Adrenal gland (tissue), 9 donors: ENCODE measurements at regions not wholly inside any gene's neighbourhood (a gene's known extent, or its start where the extent isn't known, plus 50 kb on each side); places are given as distances from the start of the nearest gene placed in this dataset.

Experiments used
- DNase-seq, 7 donors: peaks; one replicate each; pipeline ENCODE4 v3.0.0-alpha.2; 2019 to 2020
- H3K27ac ChIP-seq, 5 donors: fragments of 200-600 bp; sonication (generic) in 4 of 5; 1 replicate in 3 of 5; 2 replicates in 2 of 5; pipeline versions ENCODE4 v1.5.1 to v1.8.0; 2016 to 2020; ENCODE audit warnings: mild to moderate bottlenecking in 1 of 5
- H3K27me3 ChIP-seq: fragments of 200-600 bp; 2 replicates; pipeline ENCODE4 v1.8.0; 2021
- H3K36me3 ChIP-seq, 2 donors: fragments of 200-600 bp; replicated peaks in 1 of 2; 1 replicate in 1 of 2; 2 replicates in 1 of 2; pipeline versions ENCODE4 v1.5.1 to v1.8.0; 2018 to 2022
- H3K4me1 ChIP-seq, 2 donors: fragments of 200-600 bp; replicated peaks in 1 of 2; 1 replicate in 1 of 2; 2 replicates in 1 of 2; pipeline versions ENCODE4 v1.5.1 to v1.8.0; 2018 to 2021
- H3K4me3 ChIP-seq, 4 donors: fragments of 200-600 bp; sonication (generic) in 3 of 4; one replicate each; pipeline ENCODE4 v1.5.1; 2016 to 2018
- H3K9me3 ChIP-seq, 3 donors: fragments of 200-600 bp; sonication (generic) in 1 of 3; replicated peaks in 1 of 3; 1 replicate in 2 of 3; 2 replicates in 1 of 3; pipeline versions ENCODE4 v1.5.1 to v1.8.0; 2016 to 2021
- POLR2A ChIP-seq, 2 donors: fragments of 450-650 bp; IDR thresholded peaks; one replicate each; pipeline ENCODE4 v1.6.1; 2017; ENCODE audit warnings: antibody characterized with exemption in 2 of 2, mild to moderate bottlenecking in 2 of 2, moderate library complexity in 1 of 2
- WGBS, 4 donors: extraction: QIAGEN DNeasy Blood & Tissue Kit in 2 of 4; methylation state at CpG; one replicate each; pipeline versions ENCODE4 v1.1.5 to v1.1.7; 2013 to 2017; 5-methylcytosine and 5-hydroxymethylcytosine counted together
- intact Hi-C, 2 donors: fragments of 100-400 bp; cut with DNase I; formaldehyde crosslinking; loops; one replicate each; pipeline versions ENCODE4 v1.14.1 to v1.15.0; 2022 to 2023
- TF ChIP-seq, protein P1 (sequence below), 6 experiments: fragments of 450-650 bp in 4 of 6; fragments of 200-600 bp in 2 of 6; sonication (generic) in 1 of 6; IDR thresholded peaks; 1 replicate in 5 of 6; 2 replicates in 1 of 6; pipeline versions ENCODE4 v1.5.1 to v1.8.0; 2016 to 2021; ENCODE audit warnings: antibody characterized with exemption in 6 of 6, mild to moderate bottlenecking in 2 of 6, moderate library complexity in 1 of 6
- donor health status: healthy with polysubstance abuse.
- donor health status: Bipolar disorder and iron deficiency.
- donor health status: DM: yes; HTN: yes; CAD: no.
- donor health status: DM: no; HTN: no; CAD: no.
- donor health status: DM: no; HTN: no; CAD: no.

DNA sequence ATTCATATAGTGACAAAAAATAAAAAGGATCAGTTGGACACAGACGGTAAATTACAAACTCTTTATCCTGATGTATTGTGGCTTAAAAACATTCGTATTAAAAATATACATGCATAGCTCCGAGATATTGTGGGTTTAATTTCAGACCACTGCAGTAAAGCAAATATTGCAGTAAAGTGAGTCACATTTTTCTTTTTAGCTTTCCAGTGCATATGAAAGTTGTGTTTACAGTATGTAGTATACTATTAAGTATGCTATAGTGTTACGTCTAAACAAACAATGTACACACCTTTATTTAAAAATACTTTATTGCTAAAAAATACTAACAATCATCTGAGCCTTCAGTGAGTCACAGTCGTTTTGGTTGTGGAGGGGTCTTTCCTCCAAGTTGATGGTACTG is 551.8 kb downstream of the CETN3 start:
- no peak overlapping the region for H3K4me3 ChIP-seq
- intact Hi-C loops: no loop called here
- 76 to 81% (median 80%) methylated on average over 5 of the region's 5 CpGs for WGBS, 4 donors
- H3K27me3 ChIP-seq: no peaks in the 10 kb centered on the region
- no peaks in the 10 kb centered on the region for H3K36me3 ChIP-seq
- no peak for DNase-seq
- no peak overlapping the region for H3K27ac ChIP-seq
- H3K9me3 ChIP-seq: no peaks in the 10 kb centered on the region
- TF ChIP-seq, protein P1, sequence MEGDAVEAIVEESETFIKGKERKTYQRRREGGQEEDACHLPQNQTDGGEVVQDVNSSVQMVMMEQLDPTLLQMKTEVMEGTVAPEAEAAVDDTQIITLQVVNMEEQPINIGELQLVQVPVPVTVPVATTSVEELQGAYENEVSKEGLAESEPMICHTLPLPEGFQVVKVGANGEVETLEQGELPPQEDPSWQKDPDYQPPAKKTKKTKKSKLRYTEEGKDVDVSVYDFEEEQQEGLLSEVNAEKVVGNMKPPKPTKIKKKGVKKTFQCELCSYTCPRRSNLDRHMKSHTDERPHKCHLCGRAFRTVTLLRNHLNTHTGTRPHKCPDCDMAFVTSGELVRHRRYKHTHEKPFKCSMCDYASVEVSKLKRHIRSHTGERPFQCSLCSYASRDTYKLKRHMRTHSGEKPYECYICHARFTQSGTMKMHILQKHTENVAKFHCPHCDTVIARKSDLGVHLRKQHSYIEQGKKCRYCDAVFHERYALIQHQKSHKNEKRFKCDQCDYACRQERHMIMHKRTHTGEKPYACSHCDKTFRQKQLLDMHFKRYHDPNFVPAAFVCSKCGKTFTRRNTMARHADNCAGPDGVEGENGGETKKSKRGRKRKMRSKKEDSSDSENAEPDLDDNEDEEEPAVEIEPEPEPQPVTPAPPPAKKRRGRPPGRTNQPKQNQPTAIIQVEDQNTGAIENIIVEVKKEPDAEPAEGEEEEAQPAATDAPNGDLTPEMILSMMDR (IDR thresholded peaks at IDR 0.05): no peak
- no peak for TF ChIP-seq POLR2A (IDR thresholded peaks at IDR 0.05)
- no peaks in the 10 kb centered on the region for H3K4me1 ChIP-seq

DNA sequence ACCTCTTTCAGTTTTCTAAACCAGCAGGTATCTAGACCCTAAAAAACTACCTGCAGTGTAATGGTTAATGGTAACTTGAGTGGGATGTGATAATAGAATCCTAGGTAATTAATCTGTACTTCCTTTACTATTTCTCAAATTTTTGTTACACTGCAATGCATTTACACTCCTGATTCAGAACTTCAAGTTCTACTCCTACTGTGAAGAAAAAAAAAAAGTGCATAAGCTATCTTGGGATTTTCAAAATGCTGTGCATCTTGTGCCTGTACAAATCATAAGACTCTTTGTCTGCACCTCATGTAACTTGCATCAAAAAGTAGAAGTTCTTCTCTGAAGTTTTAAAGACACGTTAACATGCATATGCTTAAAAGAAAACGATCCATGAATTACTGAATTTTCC is 554.1 kb downstream of the CETN3 start:
- 78 to 89% (median 80%) methylated on average over 2 of the region's 2 CpGs for WGBS, 4 donors
- H3K9me3 ChIP-seq: no peaks in the 10 kb centered on the region
- H3K27me3 ChIP-seq: no peaks in the 10 kb centered on the region
- no peaks in the 10 kb centered on the region for H3K36me3 ChIP-seq
- H3K27ac ChIP-seq: no peak overlapping the region
- no peak for DNase-seq
- no peak overlapping the region for H3K4me3 ChIP-seq
- no peaks in the 10 kb centered on the region for H3K4me1 ChIP-seq
- no peak for TF ChIP-seq POLR2A (IDR thresholded peaks at IDR 0.05)
- TF ChIP-seq, protein P1 (IDR thresholded peaks at IDR 0.05): no peak
- intact Hi-C loops: no loop called here

DNA sequence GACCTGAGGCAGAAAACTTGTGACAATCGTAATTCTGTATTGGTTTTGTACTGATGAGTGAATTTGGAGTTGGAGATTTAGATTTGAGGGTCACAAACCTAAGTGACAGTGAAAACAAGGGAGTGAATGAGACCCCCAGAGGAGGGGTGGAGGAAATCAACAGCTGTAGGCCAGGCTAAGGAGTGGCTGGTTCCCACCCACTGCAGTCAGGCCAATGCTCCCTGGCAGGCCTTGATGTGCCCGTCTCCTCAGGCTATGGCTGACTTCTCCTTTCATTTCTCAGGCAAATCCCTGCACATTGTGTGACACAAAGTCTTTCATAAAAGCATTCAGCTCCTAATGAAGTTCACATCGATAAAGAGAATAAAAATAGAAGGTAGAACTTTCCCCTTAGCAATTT is 557.6 kb downstream of the CETN3 start:
- Histone ChIP-seq H3K9me3 (no peaks in the 10 kb centered on the region), H3K4me1 (no peaks in the 10 kb centered on the region), H3K27ac (no peak overlapping the region), H3K27me3 (no peaks in the 10 kb centered on the region), H3K4me3 (no peak overlapping the region), H3K36me3 (no peaks in the 10 kb centered on the region)
- DNase-seq: no peak
- TF ChIP-seq, protein P1 (IDR thresholded peaks at IDR 0.05): no peak
- no peak for TF ChIP-seq POLR2A (IDR thresholded peaks at IDR 0.05)
- intact Hi-C loops: no loop called here
- WGBS, 4 donors: 68 to 79% (median 74%) methylated on average over 3 of the region's 3 CpGs

DNA sequence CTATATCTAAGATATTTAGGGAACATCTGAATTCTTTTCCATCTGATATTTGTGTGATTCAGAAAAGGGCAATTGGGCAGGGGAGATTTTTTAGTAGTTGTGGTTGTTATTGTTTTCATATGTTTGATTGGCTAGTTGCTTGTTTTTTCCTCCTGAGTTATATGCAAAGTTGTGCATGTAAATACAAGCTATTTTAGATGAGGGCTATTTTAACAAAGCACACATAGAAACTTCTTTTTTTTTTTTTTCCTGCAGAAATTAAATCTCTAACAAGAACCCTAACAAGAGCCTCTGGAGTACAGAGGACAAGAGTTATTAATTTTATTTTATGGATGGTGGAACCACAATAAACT is 559.1 kb downstream of the CETN3 start:
- no peak for TF ChIP-seq POLR2A (IDR thresholded peaks at IDR 0.05)
- TF ChIP-seq, protein P1 (IDR thresholded peaks at IDR 0.05): no peak
- no peak for DNase-seq
- no peaks in the 10 kb centered on the region for H3K27me3 ChIP-seq
- no peak overlapping the region for H3K27ac ChIP-seq
- no peak overlapping the region for H3K4me3 ChIP-seq
- no peaks in the 10 kb centered on the region for H3K4me1 ChIP-seq
- no peaks in the 10 kb centered on the region for H3K36me3 ChIP-seq
- intact Hi-C loops: no loop called here
- no peaks in the 10 kb centered on the region for H3K9me3 ChIP-seq
